OCI-LY1 (cell line): ENCODE measurements at regions not wholly inside any gene's neighbourhood (a gene's known extent, or its start where the extent isn't known, plus 50 kb on each side); places are given as distances from the start of the nearest gene placed in this dataset.

Experiments
- CTCF ChIP-seq: fragments of 200-600 bp; sonication (generic), shearing (Covaris generic); IDR thresholded peaks from 2 replicates; pipeline ENCODE4 v1.5.1; 2017; ENCODE audit warnings: mild to moderate bottlenecking, antibody characterized with exemption, low read length, moderate library complexity, mixed read lengths
- EZH2 ChIP-seq: fragments of 200-600 bp; sonication (generic), shearing (Covaris generic); IDR thresholded peaks from 2 replicates; pipeline ENCODE4 v1.8.0; 2017; ENCODE audit warnings: borderline replicate concordance, mixed run types, mild to moderate bottlenecking, antibody characterized with exemption, low read length, moderate library complexity, mixed read lengths

- TF ChIP-seq CTCF (no peak), EZH2 (no peak)
Measured at GRCh38 chr7:46513447-46513848, 592.4 kb upstream of the IGFBP3 start.
